ENCODE measurements at regions not wholly inside any gene's neighbourhood (a gene's known extent, or its start where the extent isn't known, plus 50 kb on each side); places are given as distances from the start of the nearest gene placed in this dataset.

DNA sequence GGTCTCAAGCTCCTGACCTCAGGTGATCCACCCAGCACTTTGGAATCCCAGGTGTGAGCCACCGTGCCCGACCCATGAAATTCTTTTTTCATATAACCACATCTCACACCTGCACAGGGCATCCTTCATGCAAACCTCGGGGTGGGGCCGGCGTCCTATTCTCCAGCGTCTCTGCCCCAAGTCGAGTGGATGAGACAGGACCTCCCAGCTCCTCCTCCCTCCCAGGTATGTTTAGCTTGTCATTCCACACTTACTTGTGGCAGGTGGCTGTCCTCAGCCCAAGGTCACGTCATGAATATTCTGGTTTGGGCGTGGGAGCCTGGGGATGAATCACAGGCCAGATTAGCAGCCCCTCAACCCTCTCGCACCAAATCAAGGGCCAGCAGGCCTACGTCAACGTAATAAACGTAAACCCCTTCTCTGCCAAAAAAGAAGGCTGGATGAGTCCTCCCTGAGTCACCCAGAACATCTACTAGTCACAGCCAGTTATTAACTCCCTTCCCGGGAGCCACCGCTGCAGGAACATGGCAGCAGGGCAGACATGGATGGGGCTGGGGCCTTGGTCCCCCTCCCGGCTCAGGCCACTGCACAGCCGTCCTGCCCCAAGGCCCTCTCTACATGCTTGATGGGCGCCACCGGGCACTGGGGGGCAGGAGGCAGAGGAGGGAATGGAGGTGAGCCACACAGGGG, 91.7 kb downstream of the YTHDF1 start:
- H3K79me2 ChIP-seq (ENCODE audit: insufficient read depth, low read depth, low read length), result no peaks in the 10 kb centered on the region
- no peaks in the 10 kb centered on the region for H3K4me1 ChIP-seq (ENCODE audit: insufficient read depth, low read length, poor library complexity, severe bottlenecking)
- H3K9me3 ChIP-seq (ENCODE audit: low read length), result no peaks in the 10 kb centered on the region
- H2AFZ ChIP-seq (ENCODE audit: low read length), result no peak overlapping the region
- H3K27ac ChIP-seq (ENCODE audit: low read depth, low read length, poor library complexity, severe bottlenecking), result no peak overlapping the region
- no peak overlapping the region for H3K4me2 ChIP-seq (ENCODE audit: low read length)
- TF ChIP-seq EZH2phosphoT487 (IDR thresholded peaks at IDR 0.05; ENCODE audit: borderline replicate concordance, low read depth, low read length), result no peak
- TF ChIP-seq, protein P1, sequence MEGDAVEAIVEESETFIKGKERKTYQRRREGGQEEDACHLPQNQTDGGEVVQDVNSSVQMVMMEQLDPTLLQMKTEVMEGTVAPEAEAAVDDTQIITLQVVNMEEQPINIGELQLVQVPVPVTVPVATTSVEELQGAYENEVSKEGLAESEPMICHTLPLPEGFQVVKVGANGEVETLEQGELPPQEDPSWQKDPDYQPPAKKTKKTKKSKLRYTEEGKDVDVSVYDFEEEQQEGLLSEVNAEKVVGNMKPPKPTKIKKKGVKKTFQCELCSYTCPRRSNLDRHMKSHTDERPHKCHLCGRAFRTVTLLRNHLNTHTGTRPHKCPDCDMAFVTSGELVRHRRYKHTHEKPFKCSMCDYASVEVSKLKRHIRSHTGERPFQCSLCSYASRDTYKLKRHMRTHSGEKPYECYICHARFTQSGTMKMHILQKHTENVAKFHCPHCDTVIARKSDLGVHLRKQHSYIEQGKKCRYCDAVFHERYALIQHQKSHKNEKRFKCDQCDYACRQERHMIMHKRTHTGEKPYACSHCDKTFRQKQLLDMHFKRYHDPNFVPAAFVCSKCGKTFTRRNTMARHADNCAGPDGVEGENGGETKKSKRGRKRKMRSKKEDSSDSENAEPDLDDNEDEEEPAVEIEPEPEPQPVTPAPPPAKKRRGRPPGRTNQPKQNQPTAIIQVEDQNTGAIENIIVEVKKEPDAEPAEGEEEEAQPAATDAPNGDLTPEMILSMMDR (conservative IDR thresholded peaks at IDR 0.05; ENCODE audit: low read length), result no peak
- H3K36me3 ChIP-seq (ENCODE audit: insufficient read depth, low read length), result no peaks in the 10 kb centered on the region
- no peak overlapping the region for H3K4me3 ChIP-seq (ENCODE audit: low read depth, low read length, poor library complexity, severe bottlenecking)
- intact Hi-C loops (cut with micrococcal nuclease; ENCODE audit: unreplicated experiment), result no loop called here
- no peaks in the 10 kb centered on the region for H4K20me1 ChIP-seq (ENCODE audit: insufficient read depth, low read length)
- DNase-seq (ENCODE audit: low spot score), result no peak
- POLR2A ChIA-PET, result no interaction called here
- H3K9me2 ChIP-seq (ENCODE audit: insufficient read depth, low read length), result no peaks in the 10 kb centered on the region
- CTCF ChIA-PET (ENCODE audit: unreplicated experiment), result no interaction called here
- BruUV-seq (replicated peaks), result no TSS peak

DNA sequence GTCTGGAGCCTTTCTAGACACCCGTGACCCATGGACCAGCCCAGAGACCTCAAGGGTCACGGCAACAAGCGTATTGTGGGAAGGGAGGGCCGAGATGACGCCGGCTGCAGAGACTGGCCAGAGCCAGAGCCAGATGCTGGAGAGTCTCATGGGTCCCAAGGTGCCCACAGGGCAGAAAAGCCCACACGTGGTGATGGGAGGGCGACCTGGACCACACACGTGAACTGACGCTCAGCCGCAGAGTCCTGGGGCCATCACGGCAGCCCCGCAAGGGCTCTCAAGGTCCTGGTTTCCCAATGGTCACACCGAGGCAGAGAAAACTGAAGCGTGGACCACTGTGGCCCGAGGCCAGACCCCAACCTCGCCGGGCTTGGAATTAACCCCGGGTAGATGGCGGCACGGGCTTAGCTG, 92.6 kb downstream of the YTHDF1 start:
- no peaks in the 10 kb centered on the region for H3K36me3 ChIP-seq (ENCODE audit: insufficient read depth, low read length)
- H3K9me3 ChIP-seq (ENCODE audit: low read length), result no peaks in the 10 kb centered on the region
- H4K20me1 ChIP-seq (ENCODE audit: insufficient read depth, low read length), result no peaks in the 10 kb centered on the region
- DNase-seq (ENCODE audit: low spot score), result no peak
- H3K4me1 ChIP-seq (ENCODE audit: insufficient read depth, low read length, poor library complexity, severe bottlenecking), result no peaks in the 10 kb centered on the region
- ChIA-PET POLR2A (no interaction called here), CTCF (ENCODE audit: unreplicated experiment) (no interaction called here)
- no peak overlapping the region for H3K4me2 ChIP-seq (ENCODE audit: low read length)
- TF ChIP-seq EZH2phosphoT487 (IDR thresholded peaks at IDR 0.05; ENCODE audit: borderline replicate concordance, low read depth, low read length), result no peak
- TF ChIP-seq, protein P1 (conservative IDR thresholded peaks at IDR 0.05; ENCODE audit: low read length), result no peak
- H3K4me3 ChIP-seq (ENCODE audit: low read depth, low read length, poor library complexity, severe bottlenecking), result no peak overlapping the region
- no peak overlapping the region for H2AFZ ChIP-seq (ENCODE audit: low read length)
- intact Hi-C loops (cut with micrococcal nuclease; ENCODE audit: unreplicated experiment), result no loop called here
- H3K79me2 ChIP-seq (ENCODE audit: insufficient read depth, low read depth, low read length), result no peaks in the 10 kb centered on the region
- BruUV-seq (replicated peaks), result no TSS peak
- no peak overlapping the region for H3K27ac ChIP-seq (ENCODE audit: low read depth, low read length, poor library complexity, severe bottlenecking)
- no peaks in the 10 kb centered on the region for H3K9me2 ChIP-seq (ENCODE audit: insufficient read depth, low read length)

- DNase-seq (ENCODE audit: low spot score), result no peak
These were observed 93.3 kb downstream of the YTHDF1 start for GRCh38 chr20:63122626-63123025.

More at GRCh38 chr20:63122626-63123025, 93.3 kb downstream of the YTHDF1 start:
- intact Hi-C loops (cut with micrococcal nuclease; ENCODE audit: unreplicated experiment), result no loop called here
- H3K4me3 ChIP-seq (ENCODE audit: low read depth, low read length, poor library complexity, severe bottlenecking), result no peak overlapping the region
- no TSS peak for BruUV-seq (replicated peaks)
- no peaks in the 10 kb centered on the region for H3K79me2 ChIP-seq (ENCODE audit: insufficient read depth, low read depth, low read length)
- H4K20me1 ChIP-seq (ENCODE audit: insufficient read depth, low read length), result no peaks in the 10 kb centered on the region
- no peak overlapping the region for H3K27ac ChIP-seq (ENCODE audit: low read depth, low read length, poor library complexity, severe bottlenecking)
- TF ChIP-seq EZH2phosphoT487 (IDR thresholded peaks at IDR 0.05; ENCODE audit: borderline replicate concordance, low read depth, low read length), result no peak
- TF ChIP-seq, protein P1 (conservative IDR thresholded peaks at IDR 0.05; ENCODE audit: low read length), result no peak
- H3K9me3 ChIP-seq (ENCODE audit: low read length), result no peaks in the 10 kb centered on the region
- H2AFZ ChIP-seq (ENCODE audit: low read length), result no peak overlapping the region
- H3K4me1 ChIP-seq (ENCODE audit: insufficient read depth, low read length, poor library complexity, severe bottlenecking), result no peaks in the 10 kb centered on the region
- ChIA-PET POLR2A (no interaction called here), CTCF (ENCODE audit: unreplicated experiment) (no interaction called here)
- no peaks in the 10 kb centered on the region for H3K9me2 ChIP-seq (ENCODE audit: insufficient read depth, low read length)
- no peak overlapping the region for H3K4me2 ChIP-seq (ENCODE audit: low read length)
- no peaks in the 10 kb centered on the region for H3K36me3 ChIP-seq (ENCODE audit: insufficient read depth, low read length)
